NCI-H460 (cell line): ENCODE measurements at regions not wholly inside any gene's neighbourhood (a gene's known extent, or its start where the extent isn't known, plus 50 kb on each side); places are given as distances from the start of the nearest gene placed in this dataset.
"Not testable (repeated sequence)": the region's sequence is repeated elsewhere in the genome, so short reads cannot be mapped to it uniquely, and the experiment has no call there.

Experiments
- DNase-seq: peaks from one replicate; pipeline ENCODE4 v3.0.0-alpha.2; 2016; ENCODE audit warnings: low read depth; ENCODE audit errors: extremely low read depth

DNA sequence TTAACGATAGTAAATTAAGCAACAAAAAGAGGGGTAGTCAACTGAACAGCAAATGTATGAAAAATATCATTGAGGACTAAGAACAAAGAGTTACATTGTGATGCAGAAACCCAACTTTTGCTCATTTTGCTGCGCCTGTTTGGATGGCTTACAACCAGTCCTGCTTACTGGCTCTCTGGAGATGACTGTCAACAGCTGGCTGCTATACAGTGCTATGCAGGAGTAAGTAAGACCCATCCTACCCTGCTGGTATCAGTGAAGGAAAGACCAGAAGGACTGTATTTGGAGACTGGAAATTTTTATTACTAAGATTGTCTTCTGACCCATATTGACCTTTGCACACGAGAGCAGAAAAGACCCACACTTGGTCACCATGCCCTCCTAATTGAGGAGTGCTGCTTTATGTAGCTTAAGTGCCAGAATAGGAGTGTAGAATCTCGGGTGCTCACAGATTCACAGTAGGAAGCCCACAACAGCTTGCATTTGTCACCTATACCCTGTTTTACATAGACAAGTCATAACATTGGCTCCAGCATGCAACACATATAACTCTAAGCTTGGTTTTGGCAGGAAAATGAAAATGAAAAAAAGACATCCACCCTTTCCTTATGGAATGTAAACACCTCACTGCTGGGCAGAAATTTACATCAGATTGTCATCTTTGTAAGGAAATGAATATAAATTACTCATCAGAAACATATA lies 1915.0 kb upstream of the CELF4 start:
- no peak for DNase-seq

DNA sequence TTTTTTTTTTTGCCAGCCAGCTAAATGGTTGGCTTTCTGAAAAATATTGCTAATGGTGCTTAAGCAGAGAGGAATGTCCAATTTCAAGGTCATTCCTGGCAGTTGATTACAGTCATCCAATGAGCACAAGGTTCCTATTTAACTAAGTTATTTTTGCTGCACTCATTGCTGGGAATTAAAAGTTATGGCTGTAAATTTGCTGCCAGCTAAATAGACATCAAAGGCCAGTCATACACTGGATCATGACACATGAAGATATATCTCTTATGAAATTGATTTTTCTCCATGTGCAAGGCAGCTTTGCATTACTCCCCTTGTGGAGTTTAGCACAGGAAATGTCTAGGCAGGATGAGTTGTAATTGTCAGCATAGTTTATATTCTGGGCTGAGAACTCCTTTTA lies 1898.4 kb upstream of the CELF4 start:
- no peak for DNase-seq

DNA sequence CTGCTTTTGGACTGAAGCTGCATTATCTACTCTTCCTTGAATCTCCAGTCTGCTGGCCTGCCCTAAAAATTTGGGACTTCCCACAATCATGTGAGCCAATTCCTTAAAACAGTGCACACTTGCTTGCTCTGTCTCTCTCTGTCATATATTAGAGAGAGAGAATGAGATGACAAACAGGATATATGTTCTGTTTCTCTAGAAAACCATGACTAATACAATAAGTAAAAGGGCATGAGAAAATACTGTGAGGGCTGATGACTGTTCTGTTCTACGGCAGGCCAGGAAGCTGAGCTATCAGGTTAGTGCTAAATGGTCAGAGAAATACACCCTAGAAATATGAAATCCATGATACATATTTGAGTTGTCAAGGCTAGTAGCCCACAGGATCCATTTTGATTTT lies 1896.8 kb upstream of the CELF4 start:
- no peak for DNase-seq

DNA sequence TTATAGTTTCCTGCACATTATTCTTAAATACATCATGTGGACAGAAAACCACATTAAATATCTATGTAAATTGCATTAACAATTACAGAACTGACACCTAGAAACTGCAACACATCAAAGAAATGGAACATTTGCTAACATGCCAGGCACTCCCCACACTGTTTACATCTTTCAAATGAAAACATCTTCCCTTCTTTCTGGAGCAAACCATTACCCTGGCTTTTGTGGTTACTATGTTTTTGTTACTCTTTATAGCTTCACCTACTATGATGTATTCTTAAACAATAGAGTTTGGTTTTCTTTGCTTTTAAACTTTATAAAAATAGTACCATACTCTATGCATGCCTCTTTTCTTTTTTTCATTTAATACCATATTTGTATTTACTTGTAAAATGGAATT lies 1894.5 kb upstream of the CELF4 start:
- no peak for DNase-seq

DNA sequence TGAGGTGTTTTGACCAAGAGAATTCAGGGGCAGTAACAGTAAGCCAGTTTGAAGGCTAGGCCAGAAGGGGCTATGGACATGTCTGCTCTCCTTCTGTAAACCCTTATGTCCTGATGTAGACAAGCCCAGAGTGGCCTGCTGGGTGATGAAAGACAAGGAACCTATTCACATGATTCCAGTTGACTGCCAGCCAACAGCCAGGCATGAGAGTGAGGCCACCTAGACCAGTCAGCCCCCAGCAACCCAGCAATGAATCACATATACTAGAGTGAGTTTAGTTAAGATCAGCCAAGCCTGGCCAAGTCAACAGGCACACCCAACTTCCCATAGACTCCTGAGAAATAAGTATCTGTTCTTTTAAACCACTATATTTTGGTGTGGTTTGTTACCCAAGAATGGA lies 1889.7 kb upstream of the CELF4 start:
- no peak for DNase-seq

DNA sequence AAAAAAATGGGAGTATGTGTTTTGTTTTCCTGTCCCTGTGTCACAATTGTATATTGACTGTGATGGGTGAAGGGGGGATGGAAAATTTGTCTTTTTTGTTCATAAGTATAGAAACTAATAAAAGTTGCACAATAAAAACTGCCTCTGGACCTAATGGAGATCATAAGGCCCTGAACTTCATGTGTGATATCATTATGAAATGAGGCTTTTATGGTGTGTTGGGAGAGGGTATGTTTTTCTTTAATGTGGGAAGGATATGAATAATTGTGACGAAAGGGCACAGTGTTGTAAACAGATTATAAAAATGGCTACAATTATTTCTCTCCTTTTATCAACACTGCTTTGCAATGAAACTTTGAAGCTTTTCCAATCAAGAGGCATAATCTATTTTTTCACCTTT lies 1889.3 kb upstream of the CELF4 start:
- no peak for DNase-seq

DNA sequence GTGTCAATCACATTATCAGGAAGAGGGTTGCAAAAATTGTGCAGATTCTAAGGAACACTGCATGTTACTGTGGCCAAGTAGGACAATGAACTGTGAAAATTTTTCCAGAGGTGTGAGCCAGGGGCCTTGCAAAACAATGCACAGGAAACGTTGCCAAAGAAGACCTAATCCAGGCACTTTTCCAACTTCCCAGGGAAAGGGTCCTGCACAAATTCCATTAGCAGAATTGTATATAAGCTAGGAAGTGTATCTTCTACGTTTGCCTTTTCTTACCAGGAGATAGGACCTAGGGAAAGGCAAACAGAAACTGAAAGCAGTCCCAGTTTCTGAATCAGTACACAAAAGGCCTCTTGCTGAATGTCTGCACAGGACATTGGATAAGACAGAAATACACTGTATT lies 1888.3 kb upstream of the CELF4 start:
- DNase-seq: no peak

DNA sequence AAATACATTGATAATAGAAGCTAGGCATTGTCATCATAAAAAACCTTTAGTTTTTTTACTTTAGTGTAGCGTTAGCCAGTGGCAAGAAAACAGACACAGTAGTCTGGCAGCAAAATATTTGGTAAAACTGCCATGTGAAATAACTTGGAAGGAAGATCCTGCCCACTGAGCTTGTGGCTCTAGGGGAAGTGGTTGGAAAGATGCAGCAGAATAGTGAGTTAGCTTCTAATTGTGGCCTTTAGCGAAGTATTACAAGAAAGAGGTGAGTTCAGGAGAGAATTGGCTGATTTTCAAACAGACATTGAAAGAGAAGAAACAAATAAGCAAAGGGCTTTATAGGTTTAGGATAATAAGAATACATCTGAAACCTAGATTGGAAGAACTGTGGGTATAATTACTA lies 1887.8 kb upstream of the CELF4 start:
- DNase-seq: no peak

DNA sequence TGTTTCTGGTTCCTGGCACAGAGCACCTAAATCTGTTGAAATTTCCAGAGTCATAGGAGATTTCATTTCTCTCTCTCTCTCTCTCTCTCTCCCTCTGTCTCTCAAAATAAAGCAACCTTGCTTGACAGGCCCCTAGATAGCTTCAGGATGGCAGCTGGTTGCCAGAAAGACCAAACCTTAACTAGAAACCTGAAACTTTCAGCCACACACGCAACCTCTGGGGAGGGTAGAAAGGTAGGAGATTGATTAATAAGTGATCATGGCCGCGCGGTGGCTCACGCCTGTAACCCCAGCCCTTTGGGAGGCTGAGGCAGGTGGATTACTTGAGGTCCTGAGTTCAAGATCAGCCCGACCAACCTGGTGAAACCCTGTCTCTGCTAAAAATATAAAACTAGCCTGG lies 1885.4 kb upstream of the CELF4 start:
- no peak for DNase-seq

DNA sequence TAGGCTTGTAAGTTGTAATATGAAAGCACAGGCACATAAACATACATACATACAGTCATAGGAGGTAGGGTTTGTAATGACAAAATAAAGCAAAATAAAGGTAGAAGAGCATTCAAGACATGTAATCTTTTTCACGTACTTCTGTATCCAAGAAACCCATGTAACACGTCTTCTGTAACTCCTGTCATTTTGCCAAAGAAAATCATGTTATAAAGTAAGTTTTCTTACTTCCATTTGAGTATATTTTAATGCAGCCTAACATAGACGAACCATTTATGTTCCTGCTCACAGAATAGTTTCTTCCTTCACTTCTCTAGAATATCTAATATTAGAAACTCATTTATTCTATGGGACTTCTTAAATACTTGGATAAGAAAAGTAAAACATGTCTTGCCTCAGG lies 1884.0 kb upstream of the CELF4 start:
- no peak for DNase-seq

DNA sequence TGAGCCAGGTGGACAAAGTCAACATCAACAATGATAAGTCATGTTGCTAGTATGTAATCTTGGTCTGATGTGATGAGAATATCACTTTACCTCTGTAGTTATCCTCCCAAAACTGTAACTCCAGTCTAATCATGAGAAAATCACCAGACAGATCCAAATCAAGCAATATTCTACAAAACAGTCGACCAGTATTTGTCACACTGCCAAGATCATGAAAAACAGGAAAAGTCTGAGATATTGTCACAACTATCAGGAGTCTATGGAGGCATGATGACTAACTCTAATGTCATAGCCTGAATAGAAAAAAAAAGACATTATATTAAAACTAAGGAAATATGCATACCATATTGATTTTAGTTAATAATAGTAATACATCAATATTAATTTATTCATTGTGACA lies 1883.3 kb upstream of the CELF4 start:
- no peak for DNase-seq

DNA sequence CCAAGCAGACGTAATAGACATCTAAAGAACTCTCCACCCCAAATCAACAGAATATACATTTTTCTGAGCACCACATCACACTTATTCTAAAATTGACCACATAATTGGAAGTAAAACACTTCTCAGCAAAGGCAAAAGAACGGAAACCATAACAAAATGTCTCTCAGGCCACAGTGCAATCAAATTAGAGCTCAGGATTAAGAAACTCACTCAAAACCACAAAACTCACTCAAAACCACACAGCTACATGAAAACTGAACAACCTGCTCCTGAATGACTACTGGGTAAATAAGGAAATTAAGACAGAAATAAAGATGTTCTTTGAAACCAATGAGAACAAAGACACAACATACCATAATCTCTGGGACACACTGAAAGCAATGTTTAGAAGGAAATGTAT lies 1879.4 kb upstream of the CELF4 start:
- DNase-seq: not testable (repeated sequence)

DNA sequence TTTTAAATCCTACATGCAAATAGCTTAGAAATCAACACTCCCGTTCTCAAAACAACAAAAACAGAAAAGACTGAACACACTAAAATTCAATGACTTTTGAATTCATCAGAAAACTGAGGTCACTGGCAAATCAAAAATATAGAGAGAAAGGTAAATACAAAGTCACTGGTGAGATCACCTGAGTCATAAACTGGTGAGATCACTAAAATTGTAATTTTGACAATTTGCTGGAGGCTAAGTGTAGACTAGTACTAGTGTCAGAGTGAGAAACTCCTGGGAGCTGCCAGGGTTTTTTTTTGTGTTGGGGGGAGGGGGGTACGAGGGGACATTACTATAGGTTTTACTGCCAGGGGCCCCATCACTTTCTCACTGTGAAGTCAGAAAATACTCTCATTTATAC lies 1876.0 kb upstream of the CELF4 start:
- no peak for DNase-seq

DNA sequence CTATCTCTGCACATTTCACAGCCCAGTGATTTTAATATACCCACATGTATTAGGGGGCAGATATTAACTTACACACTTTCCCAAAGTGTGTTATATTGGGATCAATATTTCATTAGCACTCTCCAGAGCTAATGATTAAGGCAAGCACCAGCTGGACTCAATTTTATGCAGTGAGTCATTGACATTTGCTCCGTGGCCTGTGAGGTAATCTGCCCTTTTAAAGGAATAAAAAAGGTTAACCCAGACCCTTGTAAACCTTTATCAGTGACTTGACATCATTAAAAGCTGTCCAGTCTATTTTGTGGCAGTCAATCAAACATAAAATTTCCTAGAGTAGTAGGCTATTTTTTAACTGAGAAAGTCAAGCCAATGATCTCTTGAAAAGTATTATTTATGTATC lies 1870.4 kb upstream of the CELF4 start:
- no peak for DNase-seq

DNA sequence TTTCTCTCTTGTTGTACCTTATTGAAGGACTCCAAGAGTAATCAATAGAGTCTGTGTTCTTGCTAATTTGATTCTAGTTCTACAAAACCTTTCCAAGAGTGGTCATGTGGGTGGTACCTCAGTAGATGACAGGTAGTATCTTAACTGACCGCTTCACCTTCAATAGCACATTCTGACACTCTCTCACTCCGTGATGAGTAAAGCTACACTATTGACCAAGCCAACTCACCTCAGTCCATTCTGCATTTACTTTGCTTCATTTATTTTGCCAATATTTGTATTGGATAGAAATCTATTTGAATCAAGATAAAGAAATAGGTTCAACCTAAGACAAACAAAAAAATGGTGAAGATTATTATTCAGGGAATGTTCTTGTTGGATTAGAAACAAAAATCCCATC lies 1869.6 kb upstream of the CELF4 start:
- DNase-seq: no peak

DNA sequence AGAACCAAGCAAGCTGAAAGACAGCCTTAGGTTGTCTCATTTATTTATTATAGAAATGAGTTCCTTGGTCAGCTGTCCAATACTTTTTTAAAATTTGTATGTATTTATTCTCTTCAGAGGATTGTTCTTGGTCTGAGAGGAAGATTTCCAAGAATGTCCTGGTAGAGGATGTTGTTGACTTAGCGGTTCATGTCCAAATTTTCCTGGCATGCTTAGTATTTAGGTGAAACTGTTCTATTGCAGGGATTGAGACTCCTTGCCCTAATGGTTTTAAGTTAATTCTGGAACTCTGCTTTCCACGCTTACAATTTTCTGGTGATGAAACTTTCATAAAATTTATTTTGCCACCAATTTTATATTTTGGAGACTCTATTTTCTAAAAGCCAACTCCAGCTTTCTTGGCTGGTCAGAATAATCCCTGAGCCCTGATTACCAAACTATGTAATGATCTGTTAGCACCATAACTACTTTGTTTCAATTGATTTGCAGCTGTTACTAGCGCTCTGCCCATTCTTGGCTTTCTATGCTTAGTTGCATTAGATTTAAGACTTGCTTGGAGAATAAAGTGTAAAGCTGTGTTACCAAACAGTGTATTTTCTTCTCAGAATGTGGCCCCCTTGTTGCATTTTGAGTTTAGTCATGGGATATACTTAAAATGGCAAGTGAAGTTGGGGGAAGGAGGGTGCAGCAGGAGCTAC lies 1868.8 kb upstream of the CELF4 start:
- DNase-seq: no peak

DNA sequence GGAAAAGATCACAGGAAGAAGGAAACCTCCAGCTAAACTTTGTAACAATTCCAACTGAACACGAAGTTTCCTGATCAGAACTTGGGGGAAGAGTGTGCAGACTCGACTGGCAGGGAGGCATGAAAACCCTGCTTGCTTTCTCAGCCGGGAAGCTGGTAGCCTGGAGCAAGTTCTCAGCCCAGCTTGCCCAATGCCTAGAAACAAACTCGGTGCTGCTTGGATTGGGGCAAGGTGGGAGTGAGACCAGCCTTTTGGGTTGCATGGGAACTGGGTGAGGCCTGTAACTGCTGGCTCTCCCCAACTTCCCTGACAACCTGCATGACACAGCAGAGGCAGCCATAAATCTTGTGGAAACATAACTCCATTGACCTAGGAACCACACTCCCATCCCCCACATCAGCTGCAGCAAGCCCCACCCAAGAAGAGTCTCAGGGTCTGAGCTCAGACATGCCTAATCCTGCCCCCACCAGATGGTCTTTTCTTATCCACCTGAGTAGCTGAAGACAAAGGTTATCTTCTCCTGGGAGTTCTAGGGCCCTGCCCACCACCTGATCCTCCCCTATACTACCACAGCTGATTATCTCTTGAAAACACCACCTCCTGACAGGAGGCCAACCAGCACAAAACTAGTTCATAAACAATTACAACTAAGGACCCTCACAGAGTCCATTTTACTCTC lies 1859.7 kb upstream of the CELF4 start:
- no peak for DNase-seq

DNA sequence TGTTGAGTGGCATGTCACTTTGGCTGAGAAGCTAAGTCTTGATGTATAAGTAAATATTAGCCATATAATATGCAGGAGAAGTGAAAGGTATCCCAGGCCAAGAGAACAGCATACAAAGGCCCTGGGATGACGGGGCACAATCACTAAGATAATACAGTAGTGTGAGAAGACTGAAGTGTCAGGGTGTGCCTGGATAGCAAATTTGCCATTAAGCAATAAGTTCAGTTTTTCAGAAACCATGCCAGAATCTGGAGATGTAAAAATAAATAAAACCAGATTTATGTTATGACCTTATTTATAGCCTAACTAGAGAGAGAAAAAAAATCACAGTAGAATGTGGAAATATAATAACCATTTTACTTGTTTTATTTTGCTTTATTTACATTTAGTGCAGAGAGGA lies 1858.7 kb upstream of the CELF4 start:
- no peak for DNase-seq

DNA sequence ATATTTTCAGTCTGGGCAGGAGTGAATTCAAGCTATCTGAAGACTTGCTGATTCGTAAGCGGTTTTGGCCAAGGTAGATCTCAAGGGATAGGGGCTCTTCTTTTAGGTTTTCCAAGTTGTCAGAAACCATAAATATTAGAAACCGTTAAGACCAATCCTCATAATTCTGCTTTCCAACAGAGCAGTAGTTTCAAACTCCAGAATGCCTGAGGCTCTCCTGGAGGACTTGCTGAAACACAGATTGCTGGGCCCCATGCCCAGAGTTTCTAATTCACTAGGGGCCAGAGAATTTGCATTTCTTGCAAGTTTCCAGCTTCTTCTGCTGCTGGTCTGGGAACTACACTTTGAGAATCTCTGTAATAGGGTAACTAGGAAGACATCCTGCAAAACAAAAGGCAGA lies 1855.7 kb upstream of the CELF4 start:
- DNase-seq: no peak

DNA sequence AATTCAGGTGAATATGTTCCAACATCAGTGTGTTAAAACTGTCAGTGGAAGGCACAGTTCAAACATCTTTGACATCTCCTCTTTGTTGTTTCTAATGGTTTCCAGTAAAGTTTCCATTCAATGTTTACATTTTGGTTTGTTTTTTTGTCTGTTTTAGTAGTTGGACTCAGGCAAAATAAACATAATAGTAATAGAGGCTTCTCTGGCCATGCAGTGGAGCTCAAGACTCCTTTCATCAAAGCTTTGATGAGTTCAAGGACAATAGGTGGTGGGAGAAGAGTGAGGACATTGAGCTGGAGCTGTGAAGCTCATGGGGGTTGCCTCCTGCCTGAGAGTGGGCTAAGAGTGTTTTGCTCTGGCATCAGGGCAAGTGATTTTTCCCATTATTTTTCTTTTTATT lies 1853.7 kb upstream of the CELF4 start:
- DNase-seq: no peak

DNA sequence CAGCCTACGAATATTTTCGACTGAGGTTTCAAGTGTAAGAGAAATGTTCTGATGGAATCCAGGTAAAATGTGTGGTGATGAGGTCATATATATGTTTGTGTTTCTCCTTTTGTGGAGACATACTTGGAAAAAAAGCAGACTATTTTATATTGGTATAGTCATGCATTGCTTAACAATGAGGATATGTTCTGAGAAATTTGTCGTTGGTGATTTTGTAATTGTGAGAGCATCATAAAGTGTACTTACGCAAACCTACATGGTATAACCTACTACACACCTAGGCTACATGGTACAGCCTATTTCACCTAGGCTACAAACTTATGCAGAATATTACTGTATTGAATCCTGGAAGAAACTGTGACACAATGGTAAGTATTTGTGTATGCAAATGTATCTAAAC lies 1849.9 kb upstream of the CELF4 start:
- no peak for DNase-seq

DNA sequence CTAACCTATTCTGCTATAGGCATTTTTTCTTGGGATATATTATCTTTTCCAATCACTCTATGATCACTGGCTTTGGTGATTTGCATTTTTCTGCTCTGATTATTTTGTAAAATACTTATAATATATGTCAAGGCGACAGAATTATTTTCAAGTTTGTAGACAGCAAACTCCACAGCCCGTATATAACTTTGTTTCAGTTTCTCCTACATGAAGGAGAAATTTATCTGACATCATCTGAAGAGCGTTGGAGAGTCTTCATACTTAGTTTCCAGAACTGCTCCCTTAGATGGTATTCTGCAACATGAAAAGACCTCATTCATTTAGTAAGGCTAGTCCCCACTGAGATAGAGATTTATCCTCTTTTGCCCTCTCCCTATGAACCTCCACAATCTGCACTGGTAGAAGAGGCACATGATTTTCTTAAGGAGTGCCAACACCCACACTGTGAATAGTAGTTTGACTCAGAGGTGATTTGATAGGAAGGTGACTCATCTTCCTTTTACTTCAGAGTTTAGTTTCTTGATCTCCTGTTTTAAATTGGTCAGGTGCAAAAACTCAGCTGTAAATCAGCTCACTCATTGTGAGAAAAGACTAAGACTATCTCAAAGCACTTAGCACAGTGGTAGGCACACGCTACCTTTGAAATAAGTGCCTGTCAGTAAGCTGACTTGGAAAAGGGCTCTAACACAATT lies 1848.6 kb upstream of the CELF4 start:
- DNase-seq: no peak
